ENCODE measurements at regions not wholly inside any gene's neighbourhood (a gene's known extent, or its start where the extent isn't known, plus 50 kb on each side); places are given as distances from the start of the nearest gene placed in this dataset.

- H3K27ac ChIP-seq (ENCODE audit: low read depth, low read length, severe bottlenecking), result no peak overlapping the region
Measured at GRCh38 chr1:60573121-60573520, 499.6 kb upstream of the C1orf87 start.

DNA sequence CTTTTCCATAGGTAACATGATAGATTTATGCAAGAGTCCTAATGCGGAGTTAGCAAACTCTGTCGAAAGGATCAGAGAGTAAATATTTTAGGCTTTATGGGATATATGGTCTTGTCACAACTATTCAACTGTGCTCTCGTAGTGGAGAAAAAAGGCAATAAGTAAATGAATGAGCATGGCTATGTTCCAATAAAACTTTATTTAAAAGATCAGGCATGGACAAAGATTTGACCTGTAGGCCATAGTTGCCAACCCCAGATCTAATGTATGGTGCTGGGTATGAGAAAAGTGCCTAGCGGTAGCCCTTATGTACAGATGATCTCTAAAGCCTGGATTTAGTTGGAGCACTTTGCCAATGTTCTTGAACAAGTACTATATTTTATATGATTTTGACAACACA, 498.8 kb upstream of the C1orf87 start:
- Histone ChIP-seq H3K4me1 (ENCODE audit: control insufficient read depth, insufficient read depth, low read length, poor library complexity, severe bottlenecking) (peaks cover 12% of the 10 kb centered on the region), H3K27ac (ENCODE audit: low read depth, low read length, severe bottlenecking) (no peak overlapping the region), H3K9me3 (ENCODE audit: control insufficient read depth, low read length) (no peaks in the 10 kb centered on the region), H3K4me3 (ENCODE audit: extremely low read depth, insufficient read depth, low read length, poor library complexity, severe bottlenecking) (no peak overlapping the region), H3K36me3 (ENCODE audit: control insufficient read depth, insufficient read depth, low read length) (no peaks in the 10 kb centered on the region)
- WGBS, 2 experiments (ENCODE audit: insufficient coverage in 2 of 2), result 98 to 100% methylated on average over 1 to 4 of the region's 4 CpGs

More at GRCh38 chr1:60573121-60573520, 499.6 kb upstream of the C1orf87 start:
- Histone ChIP-seq H3K36me3 (ENCODE audit: control insufficient read depth, insufficient read depth, low read length) (no peaks in the 10 kb centered on the region), H3K4me3 (ENCODE audit: extremely low read depth, insufficient read depth, low read length, poor library complexity, severe bottlenecking) (no peak overlapping the region), H3K4me1 (ENCODE audit: control insufficient read depth, insufficient read depth, low read length, poor library complexity, severe bottlenecking) (peaks cover 12% of the 10 kb centered on the region), H3K9me3 (ENCODE audit: control insufficient read depth, low read length) (no peaks in the 10 kb centered on the region)
- WGBS, 2 experiments (ENCODE audit: insufficient coverage in 2 of 2), result 40 to 100% methylated on average over 1 of the region's 1 CpG

GRCh38 chr1:60571811-60572210, 498.2 kb upstream of the C1orf87 start:
- Histone ChIP-seq H3K27ac (ENCODE audit: low read depth, low read length, severe bottlenecking) (no peak overlapping the region), H3K4me1 (ENCODE audit: control insufficient read depth, insufficient read depth, low read length, poor library complexity, severe bottlenecking) (peaks cover 12% of the 10 kb centered on the region), H3K9me3 (ENCODE audit: control insufficient read depth, low read length) (no peaks in the 10 kb centered on the region), H3K36me3 (ENCODE audit: control insufficient read depth, insufficient read depth, low read length) (no peaks in the 10 kb centered on the region), H3K4me3 (ENCODE audit: extremely low read depth, insufficient read depth, low read length, poor library complexity, severe bottlenecking) (no peak overlapping the region)
- WGBS, 2 experiments (ENCODE audit: insufficient coverage in 2 of 2), result 87 to 93% methylated on average over 1 of the region's 1 CpG

DNA sequence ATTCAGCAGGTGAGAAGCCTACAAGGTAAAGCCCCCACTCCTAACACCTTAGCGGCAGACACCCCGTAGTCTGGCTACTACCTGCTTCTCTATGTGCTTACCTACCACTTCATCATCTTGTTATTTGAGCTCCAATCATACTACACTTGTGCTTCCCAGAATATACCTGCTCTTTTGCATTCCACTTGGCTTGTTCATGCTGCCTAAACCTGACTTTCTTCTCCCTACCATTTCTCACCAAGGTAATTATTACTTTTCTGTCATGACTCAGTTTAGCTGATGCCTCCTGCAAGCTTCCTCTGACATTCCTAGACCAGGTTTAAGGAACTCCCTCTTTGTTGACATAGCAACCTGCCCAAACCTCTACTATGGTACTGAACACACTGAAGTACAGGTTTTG, 495.6 kb upstream of the C1orf87 start:
- H3K4me3 ChIP-seq (ENCODE audit: extremely low read depth, insufficient read depth, low read length, poor library complexity, severe bottlenecking), result no peak overlapping the region
- H3K27ac ChIP-seq (ENCODE audit: low read depth, low read length, severe bottlenecking), result no peak overlapping the region
- H3K4me1 ChIP-seq (ENCODE audit: control insufficient read depth, insufficient read depth, low read length, poor library complexity, severe bottlenecking), result peaks cover 11% of the 10 kb centered on the region
- no peaks in the 10 kb centered on the region for H3K9me3 ChIP-seq (ENCODE audit: control insufficient read depth, low read length)
- 96 to 100% methylated on average over 2 of the region's 2 CpGs for WGBS, 2 experiments (ENCODE audit: insufficient coverage in 2 of 2)
- H3K36me3 ChIP-seq (ENCODE audit: control insufficient read depth, insufficient read depth, low read length), result no peaks in the 10 kb centered on the region

DNA sequence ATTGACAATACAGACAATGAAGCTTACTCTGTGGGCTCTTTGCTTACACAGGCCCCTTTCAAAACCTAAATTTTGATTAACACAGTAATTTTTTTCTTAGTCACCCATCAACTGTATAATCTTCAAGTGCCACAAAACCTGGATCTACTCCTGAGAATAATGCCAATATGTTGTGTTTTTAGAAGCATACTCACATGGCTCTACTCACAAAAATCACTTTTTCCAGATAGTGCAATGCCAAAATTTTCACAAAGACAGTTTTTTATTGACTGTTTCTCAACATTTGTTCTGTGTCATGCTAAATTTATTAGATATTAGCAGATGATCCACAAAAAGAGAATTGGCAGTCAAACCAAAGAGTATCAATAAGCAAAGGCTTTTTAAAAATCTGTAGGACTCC, 493.7 kb upstream of the C1orf87 start:
- Histone ChIP-seq H3K4me3 (ENCODE audit: extremely low read depth, insufficient read depth, low read length, poor library complexity, severe bottlenecking) (no peak overlapping the region), H3K36me3 (ENCODE audit: control insufficient read depth, insufficient read depth, low read length) (no peaks in the 10 kb centered on the region), H3K9me3 (ENCODE audit: control insufficient read depth, low read length) (no peaks in the 10 kb centered on the region), H3K27ac (ENCODE audit: low read depth, low read length, severe bottlenecking) (no peak overlapping the region), H3K4me1 (ENCODE audit: control insufficient read depth, insufficient read depth, low read length, poor library complexity, severe bottlenecking) (no peaks in the 10 kb centered on the region)

- H3K4me3 ChIP-seq (ENCODE audit: extremely low read depth, insufficient read depth, low read length, poor library complexity, severe bottlenecking), result no peak overlapping the region
- no peaks in the 10 kb centered on the region for H3K36me3 ChIP-seq (ENCODE audit: control insufficient read depth, insufficient read depth, low read length)
- no peaks in the 10 kb centered on the region for H3K4me1 ChIP-seq (ENCODE audit: control insufficient read depth, insufficient read depth, low read length, poor library complexity, severe bottlenecking)
- WGBS, 2 experiments (ENCODE audit: insufficient coverage in 2 of 2), result no CpG with 5 or more reads among the region's 2 CpGs
- H3K27ac ChIP-seq (ENCODE audit: low read depth, low read length, severe bottlenecking), result no peak overlapping the region
- H3K9me3 ChIP-seq (ENCODE audit: control insufficient read depth, low read length), result no peaks in the 10 kb centered on the region
Measured at GRCh38 chr1:60564916-60565750, 491.6 kb upstream of the C1orf87 start.

GRCh38 chr1:60563777-60564535, 490.4 kb upstream of the C1orf87 start:
- Histone ChIP-seq H3K27ac (ENCODE audit: low read depth, low read length, severe bottlenecking) (no peak overlapping the region), H3K36me3 (ENCODE audit: control insufficient read depth, insufficient read depth, low read length) (no peaks in the 10 kb centered on the region), H3K4me3 (ENCODE audit: extremely low read depth, insufficient read depth, low read length, poor library complexity, severe bottlenecking) (no peak overlapping the region), H3K9me3 (ENCODE audit: control insufficient read depth, low read length) (no peaks in the 10 kb centered on the region), H3K4me1 (ENCODE audit: control insufficient read depth, insufficient read depth, low read length, poor library complexity, severe bottlenecking) (no peaks in the 10 kb centered on the region)
- 60 to 95% methylated on average over 1 to 3 of the region's 4 CpGs for WGBS, 2 experiments (ENCODE audit: insufficient coverage in 2 of 2)

DNA sequence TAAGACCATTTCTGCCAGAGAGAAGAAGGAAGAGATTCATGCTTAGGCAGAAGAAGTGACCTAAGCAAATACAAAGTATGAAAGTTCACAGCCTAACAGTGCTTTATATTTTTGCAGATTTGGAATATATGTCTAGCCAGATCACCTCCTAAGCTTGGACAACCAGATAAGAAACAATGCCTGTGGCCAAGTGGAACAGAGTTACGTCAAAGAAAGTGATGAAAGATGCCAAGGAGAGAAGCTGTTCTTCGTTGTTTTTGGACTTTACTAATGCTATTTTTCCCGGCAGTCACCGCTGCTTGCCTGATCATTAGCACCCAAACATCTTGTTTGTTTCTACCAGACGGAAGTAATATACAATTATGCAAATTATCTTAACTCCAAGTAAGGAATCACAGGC, 489.2 kb upstream of the C1orf87 start:
- H3K9me3 ChIP-seq (ENCODE audit: control insufficient read depth, low read length), result no peaks in the 10 kb centered on the region
- H3K4me3 ChIP-seq (ENCODE audit: extremely low read depth, insufficient read depth, low read length, poor library complexity, severe bottlenecking), result no peak overlapping the region
- 81 to 82% methylated on average over 4 of the region's 5 CpGs for WGBS, 2 experiments (ENCODE audit: insufficient coverage in 2 of 2)

GRCh38 chr1:60560701-60561100, 487.1 kb upstream of the C1orf87 start:
- Histone ChIP-seq H3K36me3 (ENCODE audit: control insufficient read depth, insufficient read depth, low read length) (no peaks in the 10 kb centered on the region), H3K4me3 (ENCODE audit: extremely low read depth, insufficient read depth, low read length, poor library complexity, severe bottlenecking) (no peak overlapping the region), H3K4me1 (ENCODE audit: control insufficient read depth, insufficient read depth, low read length, poor library complexity, severe bottlenecking) (no peaks in the 10 kb centered on the region), H3K9me3 (ENCODE audit: control insufficient read depth, low read length) (no peaks in the 10 kb centered on the region), H3K27ac (ENCODE audit: low read depth, low read length, severe bottlenecking) (no peak overlapping the region)
- 83 to 90% methylated on average over 1 to 3 of the region's 3 CpGs for WGBS, 2 experiments (ENCODE audit: insufficient coverage in 2 of 2)

More for the DNA sequence above, 489.2 kb upstream of the C1orf87 start:
- H3K4me1 ChIP-seq (ENCODE audit: control insufficient read depth, insufficient read depth, low read length, poor library complexity, severe bottlenecking), result no peaks in the 10 kb centered on the region
- H3K36me3 ChIP-seq (ENCODE audit: control insufficient read depth, insufficient read depth, low read length), result no peaks in the 10 kb centered on the region
- no peak overlapping the region for H3K27ac ChIP-seq (ENCODE audit: low read depth, low read length, severe bottlenecking)

DNA sequence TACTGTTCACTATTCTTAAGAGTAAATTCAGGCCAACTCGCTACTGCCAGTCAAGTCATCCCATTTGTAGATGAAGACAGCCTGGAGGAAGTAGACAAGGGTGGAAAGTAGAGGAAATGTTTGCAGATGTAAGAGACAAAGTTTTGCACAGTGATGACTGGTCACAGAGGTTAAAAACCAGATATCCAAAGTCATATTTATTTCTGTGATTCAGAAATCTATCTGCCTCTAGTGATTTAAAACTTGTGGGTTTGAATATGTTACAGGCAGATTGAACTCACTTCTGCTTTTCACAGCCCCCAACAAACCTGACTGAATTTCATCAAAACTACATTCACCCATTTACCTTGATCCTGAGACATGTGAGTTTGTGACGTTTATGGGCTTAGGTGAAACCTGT, 484.7 kb upstream of the C1orf87 start:
- H3K36me3 ChIP-seq (ENCODE audit: control insufficient read depth, insufficient read depth, low read length), result no peaks in the 10 kb centered on the region
- no peaks in the 10 kb centered on the region for H3K4me1 ChIP-seq (ENCODE audit: control insufficient read depth, insufficient read depth, low read length, poor library complexity, severe bottlenecking)
- no peaks in the 10 kb centered on the region for H3K9me3 ChIP-seq (ENCODE audit: control insufficient read depth, low read length)
- no peak overlapping the region for H3K4me3 ChIP-seq (ENCODE audit: extremely low read depth, insufficient read depth, low read length, poor library complexity, severe bottlenecking)
- WGBS, 2 experiments (ENCODE audit: insufficient coverage in 2 of 2), result 83% methylated on average over 1 of the region's 2 CpGs; no CpG with 5 or more reads in 1 of the 2 experiments
- H3K27ac ChIP-seq (ENCODE audit: low read depth, low read length, severe bottlenecking), result no peak overlapping the region

DNA sequence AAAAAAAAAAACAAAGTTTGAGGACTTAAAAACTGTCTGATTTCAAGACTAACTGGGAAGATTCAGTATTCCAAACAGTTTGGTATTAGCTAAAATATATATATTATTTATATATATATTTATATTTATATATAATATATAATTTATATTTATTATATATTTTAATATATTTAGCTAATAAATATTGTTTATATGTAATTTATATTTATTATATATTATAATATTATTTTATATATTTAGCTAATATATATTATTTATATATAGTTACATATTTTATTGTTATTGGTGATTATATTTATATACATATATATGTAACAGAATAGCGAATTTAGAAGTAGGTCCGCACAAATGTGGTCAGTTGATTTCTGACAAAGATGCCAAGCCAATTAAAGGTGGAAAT, 480.2 kb upstream of the C1orf87 start:
- H3K27ac ChIP-seq (ENCODE audit: low read depth, low read length, severe bottlenecking), result no peak overlapping the region
- no peaks in the 10 kb centered on the region for H3K9me3 ChIP-seq (ENCODE audit: control insufficient read depth, low read length)
- H3K36me3 ChIP-seq (ENCODE audit: control insufficient read depth, insufficient read depth, low read length), result no peaks in the 10 kb centered on the region
- no peaks in the 10 kb centered on the region for H3K4me1 ChIP-seq (ENCODE audit: control insufficient read depth, insufficient read depth, low read length, poor library complexity, severe bottlenecking)
- no peak overlapping the region for H3K4me3 ChIP-seq (ENCODE audit: extremely low read depth, insufficient read depth, low read length, poor library complexity, severe bottlenecking)
- no CpG with 5 or more reads among the region's 2 CpGs for WGBS, 2 experiments (ENCODE audit: insufficient coverage in 2 of 2)

Data from mesodermal cell (in vitro differentiated cells).